ENCODE measurements at regions not wholly inside any gene's neighbourhood (a gene's known extent, or its start where the extent isn't known, plus 50 kb on each side); places are given as distances from the start of the nearest gene placed in this dataset.

DNA sequence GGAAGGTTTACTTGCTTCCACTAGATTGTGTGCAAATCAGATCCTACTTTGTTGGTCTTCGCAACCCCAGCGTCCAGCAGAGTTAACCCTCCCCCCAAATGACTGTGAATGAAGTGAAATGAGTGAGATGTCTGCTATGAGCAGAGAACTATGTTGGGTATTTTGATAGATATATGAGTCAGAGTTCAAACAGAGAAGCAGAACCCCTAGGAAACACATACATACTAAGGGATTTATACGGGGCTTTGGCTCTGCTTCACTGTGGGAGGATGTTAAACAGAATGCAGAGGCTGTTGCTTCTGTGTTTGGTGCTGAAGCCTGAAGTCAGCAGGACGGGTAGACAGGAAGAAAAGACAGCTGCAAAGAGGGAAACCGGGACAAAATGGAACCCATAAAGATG, 197.0 kb downstream of the MZT1 start:
- DNase-seq (ENCODE audit: low spot score): no peak

DNA sequence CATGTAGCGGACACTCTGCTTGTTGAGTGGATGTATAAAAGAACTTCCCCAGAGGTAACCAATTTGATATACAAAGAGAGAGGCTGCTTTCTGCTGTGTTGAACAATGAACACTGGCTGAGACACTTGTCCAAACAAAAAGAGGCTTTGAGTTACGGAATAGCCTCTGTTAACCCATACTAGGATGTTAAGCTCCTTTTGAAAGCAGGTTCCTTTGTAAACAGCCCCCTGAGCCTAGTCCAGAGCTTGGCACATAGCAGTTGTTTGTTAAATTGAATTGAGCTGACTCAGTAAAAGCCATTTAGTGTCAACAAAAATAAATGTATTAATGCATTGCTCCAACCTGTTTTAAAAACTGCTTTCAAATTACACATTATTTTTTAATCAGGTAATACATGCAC, 200.1 kb downstream of the MZT1 start:
- no peak for DNase-seq (ENCODE audit: low spot score)

DNA sequence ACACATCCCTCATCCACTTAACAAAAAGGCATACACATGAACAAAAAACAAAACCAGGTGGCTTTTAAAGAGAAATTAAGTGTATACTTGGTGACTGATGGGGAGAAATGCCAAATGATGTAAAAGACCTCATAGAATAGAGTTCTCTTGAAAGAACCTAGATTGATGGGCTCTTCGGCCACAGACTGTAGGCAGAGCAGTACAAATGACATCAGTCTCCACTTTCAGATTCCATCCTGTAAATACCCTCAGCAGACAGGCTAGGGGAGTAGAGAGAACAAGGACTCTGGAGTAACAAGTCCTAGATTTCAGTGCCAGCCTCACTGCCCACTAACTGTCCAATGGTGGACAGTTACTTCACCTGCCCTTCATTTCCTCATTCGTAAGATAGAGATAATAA, 203.8 kb downstream of the MZT1 start:
- no peak for DNase-seq (ENCODE audit: low spot score)

DNA sequence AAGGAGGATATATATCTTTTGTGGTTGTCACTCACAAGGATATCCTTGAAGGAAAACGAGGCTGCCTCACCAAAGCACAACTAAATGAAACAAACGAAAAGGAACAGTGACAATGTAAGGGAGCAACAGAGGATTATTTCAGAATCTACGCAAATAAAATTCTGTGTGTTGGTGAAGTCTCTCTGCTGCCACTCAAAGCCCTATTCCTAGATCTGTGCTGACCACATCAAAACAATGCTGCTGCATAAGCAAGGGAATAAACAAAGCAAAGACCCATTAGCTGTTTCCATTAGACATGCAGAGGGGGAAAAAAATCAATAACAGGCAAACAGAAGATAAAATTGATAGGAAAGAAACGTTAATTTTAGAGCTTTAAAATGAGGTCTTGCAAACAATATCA, 204.4 kb downstream of the MZT1 start:
- no peak for DNase-seq (ENCODE audit: low spot score)

DNA sequence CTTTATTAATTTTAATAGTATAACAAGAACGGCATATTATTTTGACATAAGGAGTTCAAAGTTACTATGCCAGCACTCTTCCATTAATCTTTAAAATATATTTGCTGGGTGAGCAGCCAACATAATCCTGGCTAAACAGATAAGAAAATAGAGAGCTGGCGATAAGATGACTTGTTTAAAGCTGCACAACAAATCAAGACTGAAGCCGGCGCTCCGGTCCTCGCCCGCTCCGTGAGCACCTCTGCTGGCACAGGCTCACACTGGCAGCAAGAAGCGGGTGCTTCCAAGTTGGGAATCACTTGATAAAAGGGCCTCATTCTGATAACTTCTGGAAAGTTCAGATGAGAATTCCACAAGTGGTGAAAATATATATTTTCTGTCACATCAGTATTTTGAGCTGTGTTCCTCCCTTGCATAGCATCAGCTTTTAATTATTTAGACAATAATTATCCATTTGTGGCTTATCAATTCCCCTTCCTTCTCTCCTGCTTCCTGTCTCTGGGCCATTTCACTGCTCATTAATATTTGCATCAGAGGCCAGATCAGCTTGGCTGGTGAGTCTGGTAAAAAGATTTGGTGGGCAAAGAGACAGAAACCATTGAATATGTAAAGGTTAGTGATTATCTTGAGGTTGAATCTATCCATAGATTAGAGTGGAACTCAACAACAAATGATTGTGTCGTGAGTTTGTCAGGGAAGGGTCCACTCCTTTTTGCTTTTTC, 205.3 kb downstream of the MZT1 start:
- no peak for DNase-seq (ENCODE audit: low spot score)

DNA sequence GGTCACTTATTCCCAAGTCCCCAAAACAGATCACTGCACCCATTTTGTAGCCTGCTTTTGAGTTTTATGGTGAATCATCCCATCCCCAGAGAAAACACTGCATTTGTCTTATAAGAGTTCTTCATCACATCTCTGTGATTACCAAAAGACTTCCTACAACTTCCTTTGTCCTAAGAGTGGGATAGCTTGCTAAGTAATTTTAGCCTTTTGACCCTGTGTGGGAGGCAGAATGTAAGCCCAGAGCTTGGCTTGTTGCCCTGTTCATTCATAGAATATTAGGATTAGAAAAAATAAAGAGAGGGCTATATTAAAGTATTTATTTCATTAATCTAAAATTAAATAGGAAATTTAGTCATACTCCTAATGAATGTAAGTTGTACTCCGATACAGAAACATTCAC, 213.3 kb downstream of the MZT1 start:
- DNase-seq (ENCODE audit: low spot score): no peak

DNA sequence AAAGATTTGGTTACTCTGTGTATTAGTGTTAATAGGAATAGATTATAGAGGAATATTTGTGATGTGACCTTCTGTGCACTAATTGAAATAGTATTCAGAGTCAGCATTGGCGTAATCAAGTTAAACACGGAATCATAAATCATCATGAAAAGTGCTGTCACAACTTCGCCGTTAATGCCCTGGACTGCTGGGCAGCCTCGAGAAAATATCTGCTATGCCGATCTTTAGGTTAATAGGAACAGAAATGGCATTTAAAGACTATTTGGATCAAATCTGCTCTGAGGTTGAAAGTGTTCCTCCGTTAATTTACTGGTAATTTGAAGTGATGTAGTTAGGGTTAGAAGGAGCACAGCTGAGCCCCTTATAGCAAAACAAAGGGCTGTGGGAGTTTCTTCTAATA, 219.0 kb downstream of the MZT1 start:
- DNase-seq (ENCODE audit: low spot score): no peak

DNA sequence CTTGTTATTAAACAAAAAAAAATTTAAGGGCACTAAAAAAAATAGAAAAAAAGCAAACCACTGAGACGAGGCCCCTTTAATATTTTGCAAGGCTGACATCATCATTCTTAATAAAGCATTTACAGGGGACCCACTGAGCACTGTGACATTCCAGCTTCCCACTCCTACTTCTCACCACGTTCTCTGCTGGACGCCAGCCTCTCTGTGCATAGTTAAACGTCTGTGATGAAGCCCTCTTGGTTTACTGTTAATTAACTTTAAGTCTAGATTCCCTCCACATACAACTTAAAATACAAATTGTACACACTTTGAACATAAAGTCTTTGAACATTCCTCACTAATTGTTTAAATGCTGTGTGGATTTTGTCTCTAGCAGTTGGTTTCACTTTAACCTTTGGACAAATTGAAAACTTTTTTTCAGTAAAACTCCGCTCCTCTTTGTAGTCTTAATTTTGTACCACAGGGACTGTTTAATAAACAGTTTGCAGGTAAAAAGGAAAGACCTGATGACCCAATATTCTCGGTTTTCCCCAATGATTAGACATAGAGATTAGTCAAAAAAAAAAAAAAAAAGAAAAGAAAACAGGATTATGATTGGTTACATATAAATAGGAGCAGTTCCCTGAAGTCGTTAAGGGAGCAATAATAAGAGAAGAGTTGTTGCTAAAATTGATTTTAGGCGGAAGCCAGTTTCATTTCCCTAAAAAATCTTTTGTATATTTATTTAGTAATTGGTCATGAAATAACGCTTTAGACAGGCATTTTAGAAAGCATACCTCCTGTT, 219.8 kb downstream of the MZT1 start:
- DNase-seq (ENCODE audit: low spot score): no peak

DNA sequence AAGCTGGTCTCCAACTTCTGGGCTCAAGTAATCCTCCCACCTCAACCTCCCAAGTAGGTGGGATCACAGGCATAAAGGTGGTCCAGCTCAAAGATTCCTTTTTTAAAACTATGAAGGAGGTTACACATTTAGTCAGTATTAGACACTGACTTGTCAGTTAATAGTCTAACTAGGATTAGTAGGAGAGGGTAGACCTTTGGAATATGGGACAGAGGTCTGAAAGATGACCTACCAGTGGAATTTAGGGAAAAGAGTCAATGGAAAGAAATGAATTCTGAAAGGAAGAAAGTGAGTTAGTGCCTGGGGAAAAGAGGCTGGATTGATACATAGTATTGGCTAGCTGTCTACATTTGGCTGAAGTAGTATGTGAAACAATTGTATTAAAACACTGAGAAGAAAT, 220.7 kb downstream of the MZT1 start:
- no peak for DNase-seq (ENCODE audit: low spot score)

DNA sequence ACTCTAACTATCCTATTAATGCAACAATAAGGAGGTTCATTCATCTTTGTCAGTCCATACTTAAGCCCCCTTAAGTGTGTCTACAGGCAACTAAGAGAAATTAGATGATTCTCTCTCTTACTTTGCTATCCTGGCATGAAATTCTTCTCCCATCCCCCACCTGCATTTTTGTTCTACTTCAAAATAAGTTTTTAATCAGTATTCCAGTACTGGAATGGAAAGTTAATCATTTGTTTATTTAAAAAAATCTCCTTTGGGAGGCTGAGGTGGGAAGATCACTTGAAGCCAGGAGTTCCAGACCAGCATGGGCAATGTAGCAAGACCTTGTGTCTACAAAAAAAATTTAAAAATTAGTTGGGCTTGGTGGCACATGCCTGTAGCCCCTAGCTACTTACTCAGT, 222.1 kb downstream of the MZT1 start:
- DNase-seq (ENCODE audit: low spot score): no peak

DNA sequence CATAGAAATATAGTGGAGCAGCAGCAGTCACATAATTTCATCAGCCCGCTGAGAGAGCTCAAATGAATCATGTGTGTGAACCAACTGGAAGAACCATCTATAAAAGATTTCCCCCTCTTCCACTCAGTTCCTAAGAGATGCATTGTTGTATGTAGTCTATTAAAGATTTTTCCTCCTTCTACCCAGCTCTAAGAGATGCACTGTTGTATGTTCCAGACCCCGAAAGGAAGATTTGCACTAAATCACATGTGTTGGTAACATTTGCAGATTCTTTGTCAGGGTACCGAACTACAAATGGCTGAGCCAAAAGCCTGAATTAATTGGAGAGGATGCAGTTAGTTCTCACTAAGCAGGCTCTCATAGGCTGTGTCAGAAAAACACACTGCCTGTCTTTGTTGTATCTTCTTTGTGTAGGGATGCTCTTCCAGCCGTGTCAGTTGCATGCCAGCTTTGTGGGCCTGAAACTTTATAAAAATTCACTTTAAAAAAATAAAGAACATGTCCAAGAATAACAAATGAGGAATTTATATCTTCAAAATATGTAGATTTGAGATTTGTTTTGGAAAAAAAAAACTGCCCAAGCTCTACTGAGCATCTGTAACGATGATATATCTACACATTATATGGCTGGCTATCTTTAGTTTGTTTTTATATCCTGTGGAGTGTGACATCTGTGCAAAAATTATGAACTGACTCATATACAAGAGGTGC, 223.1 kb downstream of the MZT1 start:
- no peak for DNase-seq (ENCODE audit: low spot score)

DNA sequence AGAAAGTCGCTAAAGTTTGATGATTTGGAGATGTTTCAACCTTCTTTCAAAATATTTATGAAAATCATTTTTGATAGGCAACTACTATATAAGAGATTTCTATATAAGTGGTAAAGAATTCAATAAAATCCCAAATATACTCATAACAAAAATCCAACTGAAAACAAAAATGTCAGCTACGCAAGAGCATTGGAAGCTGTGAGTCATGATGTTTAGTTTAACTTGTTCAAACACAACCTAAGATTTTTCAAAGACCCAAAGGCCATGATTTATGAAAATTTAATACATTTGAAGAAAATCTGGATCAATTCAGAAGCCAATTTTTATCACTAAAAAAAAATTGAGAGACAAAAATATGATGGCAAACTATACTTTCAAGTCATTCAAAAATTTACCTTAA, 226.6 kb downstream of the MZT1 start:
- no peak for DNase-seq (ENCODE audit: low spot score)

DNA sequence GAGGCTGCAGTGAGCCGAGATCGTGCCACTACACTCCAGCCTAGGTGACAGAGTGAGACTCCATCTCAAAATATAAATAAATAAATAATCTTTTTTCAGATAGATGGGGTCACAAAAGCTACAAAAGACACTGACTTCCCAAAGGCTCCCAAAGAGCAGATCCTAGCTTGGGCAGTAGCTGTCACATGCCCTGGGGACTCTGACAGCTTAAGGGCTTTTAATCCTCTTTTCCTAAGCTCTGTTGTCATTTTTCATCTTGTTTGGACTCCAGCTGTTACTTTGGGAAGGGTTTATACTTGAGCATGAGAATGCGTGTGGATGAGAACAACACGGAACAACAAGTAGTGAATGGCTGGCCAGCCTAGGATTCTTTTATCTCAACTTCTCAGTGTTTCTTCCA, 231.7 kb downstream of the MZT1 start:
- DNase-seq (ENCODE audit: low spot score): no peak

DNA sequence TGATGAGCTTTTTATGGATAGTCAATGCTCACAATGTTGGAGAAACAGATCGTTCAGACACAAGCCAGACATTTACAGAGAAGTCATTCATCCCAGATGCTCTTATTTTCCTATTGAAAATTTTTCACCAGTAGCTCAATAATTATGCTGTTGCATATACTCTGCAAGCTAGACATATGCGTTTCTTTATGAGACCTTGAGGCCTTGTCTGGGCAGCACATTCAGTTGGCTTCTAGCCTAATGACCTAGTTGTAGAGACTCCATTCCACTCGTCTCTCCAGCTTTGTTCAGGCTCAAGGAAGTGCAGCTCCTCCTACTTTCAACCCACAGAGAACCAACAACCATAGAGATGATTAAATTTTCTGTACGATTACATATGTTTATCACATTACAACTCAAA, 237.7 kb downstream of the MZT1 start:
- no peak for DNase-seq (ENCODE audit: low spot score)

DNA sequence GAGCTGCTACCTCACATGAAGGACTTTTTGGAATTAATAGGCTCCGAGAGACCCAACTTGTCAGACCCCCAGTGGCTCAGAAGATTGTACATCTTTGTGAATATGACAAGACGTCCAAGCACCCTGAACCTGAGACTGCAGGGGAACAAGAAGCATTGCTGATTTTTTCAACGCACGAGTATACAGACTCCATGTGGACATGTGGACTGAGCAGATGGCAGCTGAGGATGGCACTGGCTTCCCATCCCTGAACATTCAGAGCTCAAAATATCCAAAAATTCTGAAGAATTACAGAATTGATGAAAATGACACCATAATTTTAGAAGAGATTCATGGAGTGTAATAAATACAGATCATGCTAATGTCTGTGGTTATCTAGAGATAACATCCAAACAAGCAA, 254.1 kb downstream of the MZT1 start:
- DNase-seq (ENCODE audit: low spot score): no peak

DNA sequence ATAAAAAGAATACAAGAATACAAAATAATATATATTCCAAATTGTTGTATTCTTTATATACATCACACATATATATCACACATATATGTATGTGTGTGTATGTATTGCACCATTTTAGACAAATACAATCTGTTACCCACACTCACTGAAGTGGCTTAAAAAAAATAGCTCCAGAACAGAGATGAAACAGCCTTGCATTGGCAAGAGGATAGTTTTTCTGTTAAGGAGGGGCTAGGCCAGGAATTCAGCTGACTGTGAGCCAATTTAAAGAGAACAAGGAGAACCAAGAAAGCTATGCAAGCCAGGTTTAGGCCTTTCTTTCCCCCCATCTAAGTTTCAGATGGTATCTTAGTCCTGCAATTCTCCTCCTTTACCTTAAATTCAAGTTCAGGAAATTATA, 257.5 kb downstream of the MZT1 start:
- DNase-seq (ENCODE audit: low spot score): no peak

DNA sequence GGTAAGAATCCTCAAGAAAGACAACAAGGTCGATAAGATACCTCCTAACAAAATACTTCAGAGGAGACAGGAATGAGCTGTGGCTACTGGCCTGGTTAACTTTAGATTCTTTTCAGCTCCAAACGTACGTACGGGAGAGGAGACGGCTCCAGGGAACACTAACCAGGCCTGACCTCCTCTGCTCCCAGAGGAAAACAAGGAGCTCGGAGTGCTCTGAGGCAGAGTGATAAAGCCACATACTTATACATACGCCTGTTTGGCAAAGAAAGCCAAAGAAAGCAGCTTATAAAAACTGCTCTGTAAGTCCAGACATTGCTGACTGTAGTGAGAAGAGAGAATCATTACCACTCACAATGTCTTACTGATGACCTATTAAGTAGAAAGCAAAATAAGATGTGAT, 263.9 kb downstream of the MZT1 start:
- DNase-seq (ENCODE audit: low spot score): no peak

DNA sequence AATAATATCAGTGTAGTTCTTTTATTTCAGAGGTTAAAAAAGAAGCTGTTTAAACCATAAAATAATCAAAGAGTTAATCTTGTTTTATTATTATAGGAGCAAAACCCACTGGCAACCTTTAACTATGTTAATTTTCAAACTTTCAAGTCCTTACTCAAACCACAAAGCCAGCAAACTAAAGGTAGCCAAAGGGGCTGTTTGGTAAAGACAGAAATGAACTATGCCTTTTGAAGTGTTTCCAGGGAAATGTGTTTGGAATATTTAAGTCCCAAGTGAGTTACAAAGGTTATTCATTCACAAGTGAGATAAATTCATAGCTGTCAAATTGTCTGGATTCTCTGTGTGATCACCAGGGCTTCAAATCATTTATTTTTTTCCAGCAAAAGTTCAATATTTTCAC, 264.7 kb downstream of the MZT1 start:
- no peak for DNase-seq (ENCODE audit: low spot score)

DNA sequence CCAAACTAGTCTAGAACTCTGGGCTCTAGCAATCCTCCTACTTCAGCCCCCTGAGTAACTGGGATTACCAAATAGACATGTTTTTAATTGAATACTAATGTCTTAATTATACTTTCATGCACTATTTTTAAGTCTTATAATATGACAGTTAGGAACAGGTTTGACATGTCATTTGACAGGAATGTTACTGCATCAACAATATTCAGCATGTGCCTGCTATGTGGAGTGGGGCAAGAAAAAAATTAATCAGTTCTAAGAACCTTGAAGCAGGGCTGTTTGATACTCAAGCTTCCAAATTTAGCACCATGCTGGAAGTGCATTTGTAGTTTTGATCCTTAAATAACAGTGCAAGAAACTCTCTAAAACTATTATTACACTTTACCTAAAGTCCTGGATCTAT, 265.3 kb downstream of the MZT1 start:
- no peak for DNase-seq (ENCODE audit: low spot score)

DNA sequence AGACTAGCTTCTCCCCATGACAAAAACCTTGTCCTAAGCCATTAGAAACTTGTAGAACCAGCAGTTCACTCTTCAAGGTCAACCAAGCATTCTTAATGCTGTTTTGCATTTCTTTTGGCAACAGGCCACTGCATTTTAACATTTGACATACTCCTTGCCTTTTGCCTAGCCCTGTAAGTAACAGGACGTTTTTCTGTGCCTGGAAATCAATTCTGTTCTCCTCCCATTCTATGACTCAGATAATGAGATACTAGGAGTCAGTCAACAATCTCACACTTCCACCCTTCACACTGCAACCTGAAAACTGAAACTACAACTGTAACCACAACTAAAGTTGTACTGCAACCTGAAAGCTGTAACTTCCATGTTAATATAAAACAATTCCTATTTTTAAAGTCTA, 268.7 kb downstream of the MZT1 start:
- DNase-seq (ENCODE audit: low spot score): no peak

DNA sequence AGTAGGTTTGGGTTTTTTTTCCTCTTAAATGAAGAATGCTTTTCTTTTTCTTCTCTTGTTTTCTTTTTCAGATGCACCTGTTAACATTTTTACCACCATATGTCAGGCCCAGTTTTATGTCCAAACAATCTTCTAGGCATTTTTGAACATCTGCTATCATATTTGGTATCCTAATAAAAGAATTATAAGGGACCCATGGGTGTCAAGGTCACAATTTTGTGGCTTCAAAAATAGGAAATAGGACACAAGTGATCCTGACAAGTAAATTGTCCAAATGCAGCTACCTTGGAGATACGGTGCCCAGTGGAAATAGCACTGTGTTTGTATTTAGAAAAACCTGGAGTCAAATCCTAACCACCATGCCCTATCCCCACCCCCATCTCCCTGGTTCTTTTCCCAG, 270.3 kb downstream of the MZT1 start:
- DNase-seq (ENCODE audit: low spot score): no peak

DNA sequence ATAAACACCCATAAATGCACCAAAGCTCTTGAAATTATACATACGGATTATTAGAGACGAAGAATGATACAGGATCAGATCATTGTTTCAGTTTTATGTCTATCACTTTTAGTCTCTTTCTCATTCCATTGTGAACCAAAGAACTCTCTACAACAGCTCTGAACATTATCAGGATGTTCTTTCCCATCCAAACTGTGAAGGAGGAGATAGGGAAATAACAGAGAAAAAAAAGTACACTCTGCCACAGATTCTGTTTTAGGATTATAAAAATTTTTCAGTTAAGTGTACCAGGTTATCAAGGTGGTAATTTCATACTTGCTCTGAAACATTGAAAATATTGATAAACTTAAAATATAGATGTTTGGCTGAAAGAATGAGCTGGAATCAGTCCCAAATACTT, 270.9 kb downstream of the MZT1 start:
- DNase-seq (ENCODE audit: low spot score): no peak

DNA sequence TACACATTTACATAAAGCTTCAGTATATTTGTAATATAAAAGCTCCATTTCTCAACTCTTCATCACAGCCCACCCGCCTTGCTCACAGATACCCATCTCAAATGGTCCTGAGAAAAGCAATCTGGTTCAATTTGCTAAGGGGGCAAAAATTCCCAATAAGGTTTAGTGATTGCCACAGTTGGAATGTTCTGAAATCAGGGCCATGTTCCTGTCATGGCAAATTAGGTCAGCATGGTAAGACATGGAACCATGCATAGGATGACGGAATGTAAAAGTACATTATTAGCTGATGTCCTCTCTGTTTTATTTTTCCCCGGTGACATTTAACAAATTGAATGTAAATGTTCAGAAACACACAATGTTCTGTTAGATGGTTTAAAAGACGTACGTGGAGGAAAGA, 274.3 kb downstream of the MZT1 start:
- DNase-seq (ENCODE audit: low spot score): no peak
